ENCODE measurements at regions not wholly inside any gene's neighbourhood (a gene's known extent, or its start where the extent isn't known, plus 50 kb on each side); places are given as distances from the start of the nearest gene placed in this dataset.

- Histone ChIP-seq H3K27ac (no peak overlapping the region), H3K4me2 (no peak overlapping the region), H4K20me1 (ENCODE audit: low read depth) (no peaks in the 10 kb centered on the region), H3K9ac (no peak overlapping the region), H3K9me3 (ENCODE audit: low read depth) (no peaks in the 10 kb centered on the region), H2AFZ (replicated peaks) (no peak overlapping the region), H3F3A (ENCODE audit: low read depth) (no peaks in the 10 kb centered on the region), H3K36me3 (no peaks in the 10 kb centered on the region), H3K27me3 (no peaks in the 10 kb centered on the region), H3K79me2 (ENCODE audit: low read depth) (no peaks in the 10 kb centered on the region), H3K4me1 (peaks cover 3% of the 10 kb centered on the region), H3K4me3 (no peak overlapping the region)
- H3K9me3 Mint-ChIP-seq = no peaks in the 10 kb centered on the region
- H3K36me3 Mint-ChIP-seq = no peaks in the 10 kb centered on the region
- no peaks in the 10 kb centered on the region for H3K4me1 Mint-ChIP-seq
- no peak for DNase-seq (ENCODE audit: low spot score)
- TF ChIP-seq CTCF (IDR thresholded peaks at IDR 0.05) (no peak), EZH2phosphoT487 (IDR thresholded peaks at IDR 0.05) (no peak), EZH2 (IDR thresholded peaks at IDR 0.05) (no peak)
- peaks cover 2% of the 10 kb centered on the region for H3K27me3 Mint-ChIP-seq (ENCODE audit: insufficient read depth, low read depth)
- no peak overlapping the region for H3K27ac Mint-ChIP-seq
- H3K4me3 Mint-ChIP-seq = no peak overlapping the region
Measured at GRCh38 chr20:46840054-46840729, 54.5 kb upstream of the EYA2 start.

All from neural progenitor cell (in vitro differentiated cells).